ENCODE measurements at regions not wholly inside any gene's neighbourhood (a gene's known extent, or its start where the extent isn't known, plus 50 kb on each side); places are given as distances from the start of the nearest gene placed in this dataset.
"Not testable (repeated sequence)": the region's sequence is repeated elsewhere in the genome, so short reads cannot be mapped to it uniquely, and the experiment has no call there.

DNA sequence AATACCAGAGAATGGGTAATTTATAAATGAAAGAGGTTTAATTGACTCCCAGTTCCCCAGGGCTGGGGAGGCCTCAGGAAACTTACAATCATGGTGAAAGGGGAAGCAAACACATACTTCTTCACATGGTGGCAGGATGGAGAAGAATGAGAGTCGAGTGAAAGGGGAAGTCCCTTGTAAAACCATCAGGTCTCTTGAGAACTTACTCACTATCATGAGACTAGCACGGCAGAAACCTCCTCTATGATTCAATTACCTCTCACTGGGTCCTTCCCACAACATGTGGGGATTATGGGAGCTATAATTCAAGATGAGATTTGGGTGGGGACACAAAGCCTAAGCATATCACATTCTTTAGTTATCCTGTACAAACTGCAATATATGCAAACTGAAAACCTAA, 609.4 kb downstream of the MTRR start:
- DNase-seq: peak in 1 of 4 experiments; percentile 7

DNA sequence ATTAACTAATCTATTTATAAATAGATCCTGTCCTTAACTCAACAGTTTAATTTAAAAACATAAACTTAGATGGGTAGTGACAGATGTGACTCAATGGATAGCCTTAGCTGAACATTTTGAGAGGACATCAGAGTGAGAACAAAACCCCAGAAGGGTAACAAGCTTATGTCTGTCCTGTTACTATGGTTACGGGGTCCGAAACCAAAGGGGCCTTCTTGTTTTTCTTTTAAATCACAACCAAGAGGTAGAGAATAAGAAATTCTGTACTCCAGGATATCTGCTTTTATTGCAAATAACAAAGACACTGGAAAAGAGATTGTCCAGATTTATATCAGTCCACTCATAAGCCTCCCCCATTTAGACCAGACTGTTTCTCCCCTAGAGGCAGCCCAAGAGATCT, 612.1 kb downstream of the MTRR start:
- no peak for DNase-seq

DNA sequence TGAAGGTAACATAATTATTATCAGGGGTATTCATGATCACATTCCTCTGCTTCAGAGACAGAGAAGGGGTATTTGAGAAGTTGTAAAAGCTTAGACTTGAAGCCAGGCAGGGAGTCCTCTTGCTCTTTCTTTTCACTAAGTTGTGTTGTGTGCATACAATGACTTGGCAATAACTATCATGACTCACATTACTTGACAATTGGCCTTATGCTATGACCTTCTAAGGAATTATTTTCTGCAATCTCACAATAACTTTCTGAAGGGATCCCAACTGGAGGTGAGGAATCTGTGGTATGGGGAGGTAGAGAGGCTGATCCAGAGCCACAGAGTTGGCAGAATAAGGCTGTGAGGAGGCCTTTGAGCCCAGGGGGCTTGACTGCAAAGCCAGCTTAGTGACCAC, 622.3 kb downstream of the MTRR start:
- DNase-seq: no peak

DNA sequence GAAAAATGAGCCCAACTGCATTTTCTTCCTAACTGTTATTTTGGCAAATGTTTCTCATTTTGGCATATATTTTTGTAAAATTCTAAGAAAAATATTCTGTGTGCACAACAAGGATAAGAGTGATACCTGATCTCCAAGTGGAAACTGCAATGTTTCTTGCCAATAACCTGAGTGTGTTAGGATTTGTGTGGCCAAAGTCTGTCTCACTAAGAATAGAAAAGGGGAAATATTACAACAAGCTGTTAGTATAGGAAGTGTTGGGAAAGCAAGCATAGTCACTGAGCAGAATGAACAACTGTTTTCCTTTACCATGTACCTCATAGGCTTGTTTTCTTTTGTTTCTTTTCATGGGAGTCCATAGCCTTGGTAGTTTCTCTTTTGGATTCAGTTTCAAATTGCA, 624.2 kb downstream of the MTRR start:
- peak in 2 of 4 experiments; percentile 2 to 6 for DNase-seq

DNA sequence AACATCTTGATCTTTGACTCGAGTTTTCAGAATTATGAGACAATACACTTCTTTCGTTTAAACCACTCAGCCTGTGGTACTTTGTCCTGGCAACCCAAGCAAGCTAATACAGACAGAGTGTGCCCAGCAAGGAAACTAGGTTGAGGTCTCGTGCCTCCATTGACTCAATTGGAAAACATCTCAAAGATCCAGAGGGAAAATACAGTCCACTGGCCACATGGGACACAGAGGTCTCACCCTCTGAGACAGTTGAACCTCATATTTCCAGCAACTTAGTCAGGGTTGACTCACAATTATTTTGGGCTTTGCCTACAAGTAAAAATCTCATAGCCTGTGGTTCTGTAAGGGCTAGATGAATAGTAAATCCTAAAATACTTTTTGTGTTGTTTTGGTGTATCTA, 631.5 kb downstream of the MTRR start:
- DNase-seq: no peak

DNA sequence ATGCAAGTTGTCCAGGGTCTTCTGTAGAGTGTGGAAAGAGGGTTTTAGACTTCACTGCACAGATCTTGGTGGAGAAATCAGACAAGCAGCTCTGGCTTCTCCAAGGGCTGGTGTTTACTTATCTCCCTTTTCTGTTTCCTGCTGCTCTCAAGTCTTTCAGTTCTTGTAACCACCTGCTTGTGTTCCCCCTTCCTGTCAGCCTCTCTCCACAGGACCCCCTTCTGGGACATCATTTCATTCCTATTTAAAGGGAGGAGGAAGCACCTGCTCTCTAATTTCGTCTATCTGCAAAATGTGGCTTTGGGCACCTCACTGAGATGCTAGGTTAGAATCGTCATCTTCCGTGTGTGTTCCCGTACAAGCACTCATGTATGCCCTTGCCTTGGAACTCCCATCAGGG, 636.2 kb downstream of the MTRR start:
- no peak for DNase-seq

DNA sequence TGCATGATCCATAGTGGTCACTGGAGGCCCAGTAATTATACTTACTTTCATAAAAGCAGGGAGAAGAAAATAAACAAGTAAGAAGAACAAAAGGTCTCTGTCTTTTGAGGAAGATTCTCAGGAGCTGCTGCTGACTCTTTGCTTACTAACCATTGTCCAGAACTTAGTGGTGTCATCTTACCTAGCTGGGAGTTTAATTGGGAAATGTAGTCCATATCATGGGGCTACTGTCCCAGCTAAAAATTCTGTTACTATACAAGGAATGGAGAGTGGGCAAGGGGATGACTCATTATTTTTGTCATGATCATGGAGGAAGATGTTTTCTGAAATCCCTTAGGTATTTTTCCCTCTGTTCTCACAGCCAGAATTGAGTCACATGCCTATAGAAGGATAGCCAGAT, 639.3 kb downstream of the MTRR start:
- DNase-seq: no peak

DNA sequence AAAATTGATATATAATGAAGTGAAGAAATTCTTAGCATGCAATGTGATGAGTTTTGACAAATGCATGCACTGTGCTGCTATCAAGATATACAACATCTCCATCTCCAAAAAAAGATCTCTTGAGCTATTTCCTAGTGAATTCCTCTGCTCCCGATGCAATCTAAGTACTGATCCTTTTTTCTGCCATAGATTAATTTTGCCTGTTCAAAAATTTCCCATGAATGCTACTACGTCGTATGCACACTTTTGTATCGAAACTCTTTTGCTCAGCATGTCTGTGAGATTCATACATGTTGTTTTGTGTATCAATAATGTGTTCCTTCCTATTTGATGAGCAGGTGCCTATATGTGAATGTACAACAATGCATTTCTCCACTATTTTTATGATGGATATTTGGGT, 647.4 kb downstream of the MTRR start:
- no peak for DNase-seq

DNA sequence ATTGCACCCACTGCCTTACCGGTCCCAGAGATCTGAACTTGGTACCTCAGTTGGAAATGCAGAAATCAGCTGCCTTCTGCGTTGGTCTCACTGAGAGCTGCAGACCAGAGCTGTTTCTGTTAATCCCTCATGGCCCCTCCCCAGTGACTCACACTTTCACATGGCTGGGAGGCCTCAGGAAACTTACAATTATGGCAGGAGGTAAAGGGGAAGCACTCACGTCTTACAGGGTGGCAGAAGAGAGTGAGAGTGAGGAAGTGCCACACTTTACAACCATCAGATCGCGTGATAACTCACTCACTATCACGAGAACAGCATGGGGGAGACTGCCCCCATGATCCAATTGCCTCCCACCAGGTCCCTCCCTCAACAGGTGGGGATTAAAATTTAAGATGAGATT, 648.5 kb downstream of the MTRR start:
- DNase-seq: peak in 3 of 4 experiments; percentile 2 to 12 (median 6)

DNA sequence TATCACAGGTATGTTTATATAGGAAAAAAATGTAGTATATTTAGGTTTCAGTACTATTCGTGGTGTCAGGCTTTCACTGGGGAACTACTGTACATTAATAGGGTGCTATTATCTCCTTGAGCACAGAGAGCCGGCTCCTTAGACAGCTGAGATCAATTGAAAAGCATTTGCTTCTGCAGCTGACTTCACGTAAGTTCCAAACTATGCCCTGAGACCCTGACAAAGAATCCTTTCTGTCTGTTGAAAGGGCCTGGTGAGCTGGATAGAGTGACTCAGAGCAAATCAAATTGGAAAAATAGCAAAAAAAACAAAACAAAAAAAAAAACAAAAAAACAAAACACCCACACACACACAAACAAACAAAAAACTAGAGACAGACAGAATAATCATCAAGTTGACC, 652.0 kb downstream of the MTRR start:
- no peak for DNase-seq

DNA sequence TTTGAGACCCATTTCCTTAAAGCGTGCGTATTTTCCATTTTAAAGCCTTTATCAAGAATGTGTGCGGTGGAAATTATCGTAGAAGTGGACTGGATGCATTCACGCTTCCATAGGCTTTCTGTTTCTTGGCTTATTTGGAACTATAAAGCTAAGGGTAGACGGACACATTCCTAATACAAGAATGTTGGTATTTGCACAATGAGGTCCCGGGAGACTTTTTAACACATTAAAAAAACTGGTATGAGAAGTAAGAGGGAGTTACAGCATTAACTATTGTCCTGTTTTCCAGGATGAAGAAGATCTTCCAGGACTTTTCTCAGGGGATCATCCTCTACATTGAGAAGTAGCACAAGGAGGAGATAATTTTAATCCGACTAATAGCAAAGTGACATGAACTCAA, 653.0 kb downstream of the MTRR start:
- no peak for DNase-seq

DNA sequence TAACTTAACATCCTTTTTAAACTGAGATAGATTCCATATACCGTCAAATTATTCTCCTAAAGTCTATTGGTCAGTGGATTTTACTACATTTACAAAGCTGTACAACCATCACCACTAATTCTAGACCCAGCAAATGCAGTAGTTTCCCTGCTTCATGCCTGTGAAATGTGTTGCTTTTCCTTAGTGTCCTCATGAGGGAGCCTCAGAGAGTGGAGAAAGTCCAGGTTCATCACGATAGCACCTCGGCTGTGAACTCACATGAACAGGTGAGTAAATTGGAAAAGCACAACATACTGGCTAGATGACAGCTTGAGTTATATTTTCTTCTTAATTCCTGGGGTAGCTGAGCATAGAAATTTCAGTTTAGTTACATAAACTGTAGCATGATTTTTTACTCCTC, 653.7 kb downstream of the MTRR start:
- DNase-seq: no peak

DNA sequence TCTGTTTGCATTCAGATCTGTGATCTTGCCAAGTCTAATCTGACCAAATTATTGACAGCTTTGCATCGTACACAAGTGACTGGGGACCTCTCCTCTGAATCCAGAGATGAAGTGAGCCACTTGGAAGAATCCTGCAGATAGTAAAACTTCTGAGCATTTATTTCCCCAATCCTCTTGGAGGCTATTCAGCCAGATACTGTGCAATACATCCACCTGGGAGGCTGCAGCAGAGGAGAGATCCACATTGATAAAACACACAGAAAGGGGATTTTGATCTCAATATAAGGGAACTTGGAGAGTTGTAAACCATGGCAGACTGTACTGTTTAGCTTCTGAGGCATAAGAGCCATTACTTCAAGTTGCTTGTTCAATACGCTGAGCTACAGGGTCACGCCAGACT, 654.6 kb downstream of the MTRR start:
- no peak for DNase-seq

DNA sequence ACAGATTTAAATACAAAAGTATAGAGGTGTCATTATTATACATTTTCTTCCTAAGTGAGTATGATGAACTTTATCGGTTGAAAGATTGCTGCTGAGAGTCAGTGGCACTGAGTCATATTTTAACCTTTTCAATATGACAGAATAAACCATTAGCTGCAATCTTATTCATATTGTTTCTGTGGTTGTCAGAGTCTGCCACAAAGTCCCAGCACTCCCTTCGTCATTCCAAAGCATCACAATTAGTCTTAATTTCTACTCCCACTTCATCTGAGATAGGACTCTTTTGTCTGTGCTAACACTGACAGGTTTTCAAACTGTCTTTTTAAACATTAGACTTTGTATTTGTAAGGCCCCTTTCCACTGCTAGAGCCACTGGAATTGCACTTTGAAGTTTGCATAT, 656.9 kb downstream of the MTRR start:
- no peak for DNase-seq

DNA sequence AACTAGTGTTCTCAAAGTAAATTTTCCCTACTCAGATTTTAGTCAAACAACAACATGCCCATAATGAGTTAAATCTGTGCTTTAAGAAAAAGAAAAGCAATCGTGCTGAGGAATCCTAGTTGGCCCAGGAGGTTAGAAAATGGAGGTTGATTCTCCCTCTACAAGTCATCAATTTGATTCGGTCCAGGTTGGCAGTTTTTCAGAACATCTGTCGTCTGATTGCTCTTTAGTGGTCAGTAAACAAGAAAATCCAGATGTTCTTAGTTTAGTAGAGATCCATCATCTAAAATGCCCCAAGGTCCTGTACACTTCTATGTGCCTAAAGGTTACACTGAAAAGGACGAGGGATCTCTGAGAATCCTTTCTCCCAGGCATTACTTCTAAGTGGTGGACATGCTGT, 659.2 kb downstream of the MTRR start:
- no peak for DNase-seq

DNA sequence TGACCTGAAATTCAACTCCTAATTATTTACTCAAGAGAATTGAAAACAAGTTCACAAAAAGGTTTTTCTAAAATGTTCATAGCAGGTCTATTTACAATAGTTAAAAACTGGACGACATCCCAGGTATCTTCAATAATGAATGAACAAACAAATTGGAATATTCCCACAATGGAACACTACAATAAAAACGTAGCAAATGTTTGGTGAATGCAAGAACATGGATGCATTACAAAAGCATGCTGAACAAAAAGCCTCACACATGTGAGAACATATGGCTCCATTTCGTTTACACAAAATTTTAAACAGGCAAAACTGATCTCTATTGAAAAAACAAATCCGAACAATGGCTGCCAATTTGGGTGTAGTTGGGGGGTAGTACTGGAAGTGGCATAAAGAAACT, 669.9 kb downstream of the MTRR start:
- DNase-seq: no peak

DNA sequence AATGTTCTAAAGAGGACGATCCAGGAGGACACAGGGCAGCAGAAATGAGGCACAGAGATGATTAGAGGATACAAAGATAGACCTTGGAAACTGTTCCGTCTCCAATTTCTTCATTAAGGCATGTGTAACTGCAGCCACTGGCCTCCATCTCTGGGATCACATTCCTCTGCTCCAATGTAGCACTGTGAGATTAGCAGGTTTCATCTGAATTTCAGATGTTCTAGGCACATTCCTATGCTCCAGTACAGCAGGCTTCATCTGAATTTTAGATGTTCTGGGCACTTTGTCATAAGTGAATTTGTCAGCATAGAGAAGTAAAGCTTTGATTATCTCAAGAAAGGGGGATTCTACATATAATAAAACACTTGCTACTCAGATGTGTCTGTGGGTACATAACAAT, 671.4 kb downstream of the MTRR start:
- no peak for DNase-seq

DNA sequence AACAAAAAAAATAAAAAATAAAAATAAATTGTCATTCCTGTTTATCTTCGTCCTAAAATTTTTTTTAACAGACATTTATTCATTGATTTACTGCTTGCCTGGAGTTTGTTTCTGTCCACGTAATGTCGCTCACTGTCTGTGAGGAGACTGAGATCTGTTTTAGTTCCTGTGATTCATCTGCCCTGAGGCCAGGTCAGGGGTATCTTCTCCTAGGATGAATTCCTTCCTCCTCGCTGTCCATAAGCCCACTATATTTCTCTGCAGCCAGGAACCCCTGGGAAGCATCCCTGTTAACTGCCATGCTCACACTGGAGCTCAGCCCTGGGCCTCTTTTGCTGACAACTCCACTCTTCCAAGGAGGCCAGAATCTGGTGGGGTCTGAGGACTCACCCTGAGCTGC, 682.0 kb downstream of the MTRR start:
- DNase-seq: no peak

DNA sequence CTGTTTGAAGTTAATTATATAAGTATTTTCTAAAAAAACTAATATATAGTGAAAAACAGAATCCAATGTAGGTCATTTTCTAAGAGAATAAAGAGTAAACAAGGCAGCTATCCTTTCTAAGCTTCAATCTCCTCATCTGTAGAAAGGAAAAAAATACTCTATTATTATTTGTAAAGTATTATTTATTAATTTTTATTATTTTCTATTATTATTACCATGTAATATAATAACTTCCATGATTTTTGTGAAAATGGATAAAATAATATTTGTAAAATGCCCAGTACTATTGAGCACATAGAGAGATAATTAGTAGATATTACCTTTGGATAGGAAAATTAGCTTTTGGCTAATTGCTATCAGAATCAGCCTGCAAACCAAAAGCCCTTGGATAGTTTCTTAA, 684.4 kb downstream of the MTRR start:
- DNase-seq: no peak

DNA sequence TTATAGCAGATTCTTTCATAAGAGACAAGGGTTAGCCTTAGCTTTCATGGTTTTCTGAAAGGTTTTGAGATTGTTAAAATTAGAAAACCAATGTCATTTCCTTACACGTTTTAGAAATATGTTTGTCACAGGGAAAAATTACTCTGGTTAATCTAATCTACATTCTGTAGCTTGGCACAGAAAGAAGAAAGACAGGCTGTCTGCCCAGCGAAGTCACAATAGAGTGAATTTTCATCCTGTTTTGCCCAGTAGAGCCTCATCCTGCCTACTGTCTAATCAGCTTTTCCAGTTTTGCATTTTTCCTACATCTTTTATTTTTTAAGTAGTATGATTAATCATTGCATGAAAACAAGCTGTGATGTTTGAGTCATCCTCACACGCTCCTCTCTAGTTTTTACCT, 688.8 kb downstream of the MTRR start:
- DNase-seq: no peak

DNA sequence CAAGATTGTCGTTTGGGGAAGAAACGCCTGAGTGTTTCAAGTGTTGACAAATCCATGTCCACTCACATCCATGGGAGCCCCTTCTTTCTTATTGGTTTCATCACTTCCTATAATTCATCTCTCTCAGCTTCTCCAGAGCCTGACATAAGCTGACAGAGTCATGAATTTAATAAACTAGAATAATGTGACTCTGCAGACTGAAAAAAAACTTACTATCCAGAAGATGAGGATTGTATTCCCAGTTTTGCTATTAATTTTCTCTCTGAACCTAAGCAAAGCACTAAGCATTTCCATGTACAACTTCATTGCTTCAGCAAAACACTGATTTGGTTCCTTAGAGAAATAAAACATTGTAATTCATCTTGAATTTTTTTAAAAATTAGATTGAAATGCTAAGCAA, 691.8 kb downstream of the MTRR start:
- DNase-seq: no peak

DNA sequence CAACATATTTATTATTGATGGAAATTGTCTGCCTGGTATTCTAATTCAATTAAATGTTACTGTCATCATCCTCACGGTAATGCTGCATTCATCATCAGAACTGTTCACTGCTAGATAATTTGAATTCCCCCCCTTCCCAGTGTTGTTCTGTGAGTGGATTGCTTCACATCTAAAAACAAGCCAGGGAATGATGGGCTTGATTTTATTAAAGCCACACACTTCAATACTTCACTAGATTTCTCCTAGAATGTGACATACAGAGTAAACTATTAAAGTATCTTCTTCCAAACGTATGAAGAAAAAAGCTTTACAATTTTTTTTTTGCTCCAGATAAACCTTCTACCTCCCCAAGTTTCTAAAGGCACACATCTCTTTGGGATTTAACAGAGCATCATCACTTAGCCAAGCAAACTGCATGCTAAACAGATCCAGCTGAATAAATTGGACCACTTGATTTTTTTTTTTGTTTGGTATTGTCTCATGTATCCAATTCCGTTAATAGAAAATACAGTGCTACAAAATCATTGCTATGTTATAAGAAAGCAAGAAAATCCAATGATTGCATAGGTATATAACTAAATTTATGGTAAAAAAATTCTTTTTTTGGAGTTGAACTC, 692.4 kb downstream of the MTRR start:
- DNase-seq: no peak

DNA sequence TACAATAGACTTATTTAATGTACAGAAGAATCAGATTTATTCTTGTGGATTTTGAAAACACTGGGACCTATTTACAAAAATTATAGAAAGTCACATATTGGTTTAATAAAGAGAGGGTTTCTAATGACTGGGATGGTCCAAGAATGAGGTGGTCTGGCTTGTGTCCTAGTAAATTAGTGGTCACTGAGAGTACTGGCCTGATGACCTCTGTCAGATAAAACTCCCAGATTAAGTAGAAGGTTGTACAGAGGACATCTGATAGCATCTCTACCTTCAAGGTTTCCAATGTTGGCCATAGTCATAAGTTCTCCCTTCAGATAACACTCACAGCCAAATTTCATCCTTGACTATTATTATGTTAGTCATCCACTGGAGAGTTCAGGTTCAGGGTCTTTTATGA, 692.9 kb downstream of the MTRR start:
- DNase-seq: no peak

DNA sequence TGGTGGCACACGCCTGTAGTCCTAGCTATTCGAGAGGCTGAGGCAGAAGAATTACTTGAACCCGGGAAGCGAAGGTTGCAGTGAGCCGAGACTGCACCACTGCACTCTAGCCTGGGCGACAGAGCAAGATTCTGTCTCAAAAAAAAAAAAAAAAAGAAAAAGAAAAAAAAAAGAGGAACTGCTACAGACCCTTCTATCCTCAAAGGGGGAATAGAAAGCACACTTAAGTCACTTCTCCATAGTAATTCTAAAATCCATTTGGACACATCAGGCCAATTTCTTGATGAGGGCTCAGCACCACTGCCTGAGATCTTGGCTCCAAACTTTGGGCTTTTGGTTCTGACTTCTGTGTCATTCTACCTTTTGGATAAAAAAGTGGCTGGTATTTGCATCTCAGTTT, 694.6 kb downstream of the MTRR start:
- DNase-seq: not testable (repeated sequence)

DNA sequence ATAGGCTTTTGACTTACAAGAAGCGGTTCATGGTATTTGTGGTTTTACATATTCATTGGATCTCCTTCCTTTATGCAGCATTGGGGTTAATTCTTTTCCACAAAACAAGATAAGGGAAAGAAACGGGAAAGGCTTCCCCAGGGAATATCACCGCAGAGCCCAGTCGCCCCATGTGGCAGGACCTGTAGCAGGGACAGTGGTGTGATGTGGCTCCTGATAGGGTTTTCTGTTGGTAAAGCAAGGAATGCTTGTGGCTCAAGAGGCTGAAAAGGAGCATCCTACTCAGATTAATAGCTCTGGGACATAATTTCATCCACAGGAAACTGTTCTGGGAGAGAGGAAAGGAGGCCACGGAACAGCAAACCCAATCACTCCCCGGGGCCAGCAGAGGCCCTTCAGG, 699.9 kb downstream of the MTRR start:
- DNase-seq: no peak

DNA sequence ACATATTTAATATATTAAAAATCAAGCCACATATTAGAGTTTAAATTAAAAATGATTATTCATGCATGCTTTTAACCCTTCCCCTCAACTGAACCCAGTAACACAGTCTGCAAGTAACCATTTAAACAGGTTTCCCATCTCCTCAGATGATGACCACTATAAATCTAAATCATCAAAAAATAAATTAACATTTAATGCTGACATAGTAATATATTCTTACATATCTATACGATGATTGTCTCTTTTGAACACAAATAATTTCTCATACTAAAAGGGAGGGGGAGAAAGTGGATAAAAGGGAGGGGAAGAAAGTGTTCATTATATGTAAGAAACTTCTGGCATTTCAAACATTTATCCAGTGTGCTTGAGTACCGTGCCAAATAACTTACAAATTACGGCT, 701.6 kb downstream of the MTRR start:
- DNase-seq: no peak

Measured in suppressor macrophage (primary cell).